ENCODE measurements at regions not wholly inside any gene's neighbourhood (a gene's known extent, or its start where the extent isn't known, plus 50 kb on each side); places are given as distances from the start of the nearest gene placed in this dataset.

DNA sequence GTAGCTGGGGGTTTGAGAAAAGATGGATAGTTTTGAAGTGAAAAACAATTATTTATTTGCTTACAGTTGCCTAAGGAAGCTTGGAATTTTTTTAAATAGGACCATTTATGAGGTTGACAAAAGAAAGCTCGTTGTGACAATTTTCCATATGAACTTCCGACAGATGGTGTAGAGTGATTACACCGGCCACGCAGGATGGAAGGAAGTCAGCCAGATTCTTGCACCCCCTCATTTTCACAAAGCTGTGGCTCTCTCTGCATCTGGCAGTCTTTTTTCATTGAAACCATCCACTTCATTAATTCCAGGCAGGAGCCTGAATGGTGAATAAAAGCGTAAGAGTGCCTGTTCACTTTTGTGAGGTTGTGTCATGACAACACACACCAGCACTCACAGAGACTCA, 1284.1 kb downstream of the AACS start:
- TF ChIP-seq, protein P1, sequence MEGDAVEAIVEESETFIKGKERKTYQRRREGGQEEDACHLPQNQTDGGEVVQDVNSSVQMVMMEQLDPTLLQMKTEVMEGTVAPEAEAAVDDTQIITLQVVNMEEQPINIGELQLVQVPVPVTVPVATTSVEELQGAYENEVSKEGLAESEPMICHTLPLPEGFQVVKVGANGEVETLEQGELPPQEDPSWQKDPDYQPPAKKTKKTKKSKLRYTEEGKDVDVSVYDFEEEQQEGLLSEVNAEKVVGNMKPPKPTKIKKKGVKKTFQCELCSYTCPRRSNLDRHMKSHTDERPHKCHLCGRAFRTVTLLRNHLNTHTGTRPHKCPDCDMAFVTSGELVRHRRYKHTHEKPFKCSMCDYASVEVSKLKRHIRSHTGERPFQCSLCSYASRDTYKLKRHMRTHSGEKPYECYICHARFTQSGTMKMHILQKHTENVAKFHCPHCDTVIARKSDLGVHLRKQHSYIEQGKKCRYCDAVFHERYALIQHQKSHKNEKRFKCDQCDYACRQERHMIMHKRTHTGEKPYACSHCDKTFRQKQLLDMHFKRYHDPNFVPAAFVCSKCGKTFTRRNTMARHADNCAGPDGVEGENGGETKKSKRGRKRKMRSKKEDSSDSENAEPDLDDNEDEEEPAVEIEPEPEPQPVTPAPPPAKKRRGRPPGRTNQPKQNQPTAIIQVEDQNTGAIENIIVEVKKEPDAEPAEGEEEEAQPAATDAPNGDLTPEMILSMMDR (IDR thresholded peaks at IDR 0.05; ENCODE audit: borderline replicate concordance, control extremely low read depth, extremely low read depth, insufficient read depth, missing control alignments): no peak
- in situ Hi-C loops (cut with MboI; ENCODE audit: low sequenced_read_pairs, unreplicated experiment): no loop called here
- no peak for DNase-seq (ENCODE audit: low spot score)

DNA sequence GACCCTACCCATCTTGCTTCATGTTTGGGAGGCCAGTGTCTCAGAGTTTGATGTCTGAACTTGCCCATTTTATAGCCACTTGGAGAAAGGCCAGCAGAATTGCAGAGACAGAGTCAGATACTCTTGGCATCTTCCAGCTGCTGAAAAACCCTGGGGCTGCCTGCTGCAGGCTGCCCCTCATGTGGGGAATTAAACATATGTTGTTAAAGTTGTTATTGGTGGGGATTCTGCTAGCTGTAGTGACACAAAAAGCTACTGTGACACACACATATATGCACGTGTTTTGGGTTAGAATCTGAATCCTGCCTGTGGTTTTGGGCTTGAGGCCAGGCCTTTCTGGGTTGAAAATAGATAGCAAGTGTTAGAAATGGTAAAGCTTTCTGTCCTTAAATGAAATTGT, 1288.4 kb downstream of the AACS start:
- in situ Hi-C loops (cut with MboI; ENCODE audit: low sequenced_read_pairs, unreplicated experiment): no loop called here
- DNase-seq (ENCODE audit: low spot score): no peak
- TF ChIP-seq, protein P1 (IDR thresholded peaks at IDR 0.05; ENCODE audit: borderline replicate concordance, control extremely low read depth, extremely low read depth, insufficient read depth, missing control alignments): no peak

DNA sequence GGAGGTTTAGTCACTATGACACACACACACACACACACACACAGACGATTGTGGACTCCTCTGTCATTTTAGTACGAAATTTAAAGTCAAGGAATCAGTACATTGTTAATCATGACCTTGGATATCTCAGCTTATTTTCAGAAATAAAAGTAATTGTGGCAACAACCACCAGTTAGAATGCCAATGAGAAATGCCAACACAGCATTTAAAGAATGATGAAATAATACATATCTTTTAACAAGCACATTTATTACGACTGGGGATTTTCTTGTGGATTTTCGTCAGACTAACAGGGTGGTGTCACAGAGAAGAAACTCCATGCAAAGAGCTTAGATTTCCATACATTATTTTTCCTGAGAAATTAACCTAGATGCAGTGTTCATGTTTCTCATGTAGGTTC, 1289.4 kb downstream of the AACS start:
- DNase-seq (ENCODE audit: low spot score): no peak
- in situ Hi-C loops (cut with MboI; ENCODE audit: low sequenced_read_pairs, unreplicated experiment): no loop called here
- TF ChIP-seq, protein P1 (IDR thresholded peaks at IDR 0.05; ENCODE audit: borderline replicate concordance, control extremely low read depth, extremely low read depth, insufficient read depth, missing control alignments): no peak

DNA sequence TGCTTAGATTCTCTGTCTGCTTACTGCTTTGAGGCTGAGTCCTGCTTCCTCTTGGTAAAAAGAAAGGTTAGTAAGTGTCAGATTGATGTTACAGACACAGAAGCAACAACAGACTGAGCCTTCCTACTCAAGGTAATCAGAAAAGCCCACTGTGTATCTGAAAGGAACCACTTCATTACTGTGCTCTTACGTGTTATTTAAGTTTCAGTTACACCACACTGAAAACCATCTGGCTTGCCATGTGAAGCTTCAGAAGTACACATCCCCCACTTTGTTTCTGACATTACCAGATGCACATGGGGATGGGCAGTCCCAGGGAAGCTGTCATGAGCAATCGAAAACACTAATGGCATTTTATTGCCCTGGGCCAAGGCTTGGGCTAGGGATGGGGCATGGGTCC, 1290.1 kb downstream of the AACS start:
- TF ChIP-seq, protein P1 (IDR thresholded peaks at IDR 0.05; ENCODE audit: borderline replicate concordance, control extremely low read depth, extremely low read depth, insufficient read depth, missing control alignments): no peak
- no peak for DNase-seq (ENCODE audit: low spot score)
- in situ Hi-C loops (cut with MboI; ENCODE audit: low sequenced_read_pairs, unreplicated experiment): no loop called here

DNA sequence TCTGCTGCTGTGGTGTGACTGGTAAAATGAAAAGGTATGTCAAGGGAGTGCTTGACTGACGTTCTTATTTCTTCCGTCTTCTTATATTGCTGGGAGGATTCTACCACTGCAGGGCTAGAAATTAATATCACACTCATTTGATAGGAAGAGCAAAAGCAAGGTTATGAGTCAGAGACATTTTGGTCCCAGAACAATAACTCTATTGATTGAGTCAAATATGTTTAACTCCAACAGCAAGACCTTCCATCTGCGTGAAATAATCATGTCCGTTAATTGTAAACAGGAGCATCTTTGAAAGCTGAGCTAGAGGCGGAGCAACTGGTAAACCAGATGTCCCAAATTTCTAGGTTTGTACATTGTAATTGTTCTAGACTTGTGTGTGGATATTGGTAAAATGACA, 1293.6 kb downstream of the AACS start:
- DNase-seq (ENCODE audit: low spot score): no peak
- in situ Hi-C loops (cut with MboI; ENCODE audit: low sequenced_read_pairs, unreplicated experiment): no loop called here
- TF ChIP-seq, protein P1 (IDR thresholded peaks at IDR 0.05; ENCODE audit: borderline replicate concordance, control extremely low read depth, extremely low read depth, insufficient read depth, missing control alignments): no peak

DNA sequence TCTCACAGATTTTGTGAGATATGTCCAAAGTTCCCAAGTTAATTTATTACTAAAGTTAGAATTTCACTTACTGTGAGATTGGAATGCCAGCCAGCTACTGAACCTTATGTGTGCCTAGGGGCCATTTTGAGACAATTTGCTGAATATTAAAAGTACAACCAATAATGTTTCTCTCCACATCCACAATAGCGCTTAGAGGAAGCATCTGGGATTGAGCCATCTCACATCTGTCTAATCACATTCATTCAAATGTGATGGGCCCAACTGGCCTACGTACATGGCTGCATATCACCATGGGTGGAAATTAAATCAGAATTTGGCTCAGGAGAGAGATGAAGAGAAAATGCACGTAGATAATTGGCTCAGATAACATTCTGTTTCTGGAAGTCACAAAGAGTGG, 1294.0 kb downstream of the AACS start:
- in situ Hi-C loops (cut with MboI; ENCODE audit: low sequenced_read_pairs, unreplicated experiment): no loop called here

More for the DNA sequence above, 1294.0 kb downstream of the AACS start:
- TF ChIP-seq, protein P1 (IDR thresholded peaks at IDR 0.05; ENCODE audit: borderline replicate concordance, control extremely low read depth, extremely low read depth, insufficient read depth, missing control alignments): no peak
- no peak for DNase-seq (ENCODE audit: low spot score)

Data from GM13976 (cell line).